CD4-positive, alpha-beta T cell treated with Interleukin-10 for 1 hour (primary cell): ENCODE measurements at regions not wholly inside any gene's neighbourhood (a gene's known extent, or its start where the extent isn't known, plus 50 kb on each side); places are given as distances from the start of the nearest gene placed in this dataset.
A peak's percentile ranks its signal among the peaks of the same experiment; 100 is the strongest.
"Not testable (repeated sequence)": the region's sequence is repeated elsewhere in the genome, so short reads cannot be mapped to it uniquely, and the experiment has no call there.

ENCODE experiments used
- DNase-seq: peaks from one replicate; pipeline ENCODE4 v3.0.0-alpha.2; 2020

GRCh38 chr3:184479426-184480126, 82.0 kb upstream of the EPHB3 start:
- DNase-seq, result no peak

GRCh38 chr3:184480831-184481230, 80.8 kb upstream of the EPHB3 start:
- no peak for DNase-seq

- no peak for DNase-seq
Observed at GRCh38 chr3:184481984-184482671, 79.5 kb upstream of the EPHB3 start.

GRCh38 chr3:184485241-184485640, 76.3 kb upstream of the EPHB3 start:
- no peak for DNase-seq

- DNase-seq, result no peak
Observed at GRCh38 chr3:184485906-184486305, 75.7 kb upstream of the EPHB3 start.

GRCh38 chr3:184486614-184487013, 75.0 kb upstream of the EPHB3 start:
- DNase-seq, result no peak

GRCh38 chr3:184488577-184488976, 73.0 kb upstream of the EPHB3 start:
- DNase-seq, result no peak

GRCh38 chr3:184489268-184489841, 72.2 kb upstream of the EPHB3 start:
- DNase-seq, result no peak

- no peak for DNase-seq
Observed at GRCh38 chr3:184491011-184491576, 70.5 kb upstream of the EPHB3 start.

- DNase-seq, result peak; percentile 4
Observed at GRCh38 chr3:184491867-184492615, 69.5 kb upstream of the EPHB3 start.

GRCh38 chr3:184496933-184497332, 64.7 kb upstream of the EPHB3 start:
- DNase-seq, result no peak

GRCh38 chr3:184497804-184498203, 63.8 kb upstream of the EPHB3 start:
- DNase-seq, result no peak

GRCh38 chr3:184498986-184499606, 62.5 kb upstream of the EPHB3 start:
- DNase-seq, result no peak

- no peak for DNase-seq
Observed at GRCh38 chr3:184500344-184500923, 61.2 kb upstream of the EPHB3 start.

GRCh38 chr3:184502123-184502667, 59.4 kb upstream of the EPHB3 start:
- DNase-seq, result no peak

- not testable (repeated sequence) for DNase-seq
Observed at GRCh38 chr3:184502841-184503240, 58.7 kb upstream of the EPHB3 start.

- no peak for DNase-seq
Observed at GRCh38 chr3:184503647-184504046, 57.9 kb upstream of the EPHB3 start.

GRCh38 chr3:184505076-184505878, 56.3 kb upstream of the EPHB3 start:
- DNase-seq, result no peak

GRCh38 chr3:184506561-184506991, 55.0 kb upstream of the EPHB3 start:
- no peak for DNase-seq

- DNase-seq, result no peak
Observed at GRCh38 chr3:184508938-184509337, 52.6 kb upstream of the EPHB3 start.

- no peak for DNase-seq
Observed at GRCh38 chr3:184511741-184512140, 49.8 kb upstream of the EPHB3 start.
